ENCODE measurements at regions not wholly inside any gene's neighbourhood (a gene's known extent, or its start where the extent isn't known, plus 50 kb on each side); places are given as distances from the start of the nearest gene placed in this dataset.

DNA sequence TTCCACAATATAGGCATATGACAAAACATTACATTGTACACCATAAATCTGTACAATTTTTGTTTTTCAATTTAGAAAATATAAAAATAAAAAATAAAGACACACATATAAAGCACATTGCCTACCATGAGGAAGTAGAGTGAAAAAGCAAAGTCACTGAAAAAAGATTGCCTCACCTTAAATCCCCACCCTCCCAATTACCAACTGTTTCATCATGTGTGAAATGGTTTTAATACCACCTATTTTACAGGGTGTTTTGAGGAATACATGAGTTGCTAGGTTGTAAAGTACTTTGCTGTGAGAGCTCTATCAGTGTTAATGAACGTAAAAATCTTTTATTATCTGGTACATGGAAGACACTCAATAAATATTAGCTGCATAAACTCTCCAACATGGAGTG lies 373.6 kb upstream of the NDST3 start:
- intact Hi-C loops (cut with DNase I), result no loop called here
- WGBS, 2 donors, result 93 to 95% methylated on average over 1 of the region's 1 CpG
- Histone ChIP-seq H3K27ac (no peak overlapping the region), H3K27me3 (no peaks in the 10 kb centered on the region), H3K4me1 (no peaks in the 10 kb centered on the region), H3K9me3 (no peaks in the 10 kb centered on the region), H3K36me3 (no peaks in the 10 kb centered on the region), H3K4me3 (replicated peaks in 1 of 3) (no peak overlapping the region)
- TF ChIP-seq, protein P1, sequence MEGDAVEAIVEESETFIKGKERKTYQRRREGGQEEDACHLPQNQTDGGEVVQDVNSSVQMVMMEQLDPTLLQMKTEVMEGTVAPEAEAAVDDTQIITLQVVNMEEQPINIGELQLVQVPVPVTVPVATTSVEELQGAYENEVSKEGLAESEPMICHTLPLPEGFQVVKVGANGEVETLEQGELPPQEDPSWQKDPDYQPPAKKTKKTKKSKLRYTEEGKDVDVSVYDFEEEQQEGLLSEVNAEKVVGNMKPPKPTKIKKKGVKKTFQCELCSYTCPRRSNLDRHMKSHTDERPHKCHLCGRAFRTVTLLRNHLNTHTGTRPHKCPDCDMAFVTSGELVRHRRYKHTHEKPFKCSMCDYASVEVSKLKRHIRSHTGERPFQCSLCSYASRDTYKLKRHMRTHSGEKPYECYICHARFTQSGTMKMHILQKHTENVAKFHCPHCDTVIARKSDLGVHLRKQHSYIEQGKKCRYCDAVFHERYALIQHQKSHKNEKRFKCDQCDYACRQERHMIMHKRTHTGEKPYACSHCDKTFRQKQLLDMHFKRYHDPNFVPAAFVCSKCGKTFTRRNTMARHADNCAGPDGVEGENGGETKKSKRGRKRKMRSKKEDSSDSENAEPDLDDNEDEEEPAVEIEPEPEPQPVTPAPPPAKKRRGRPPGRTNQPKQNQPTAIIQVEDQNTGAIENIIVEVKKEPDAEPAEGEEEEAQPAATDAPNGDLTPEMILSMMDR (IDR thresholded peaks at IDR 0.05), result no peak
- TF ChIP-seq POLR2A (IDR thresholded peaks at IDR 0.05), result no peak
- DNase-seq, result no peak

DNA sequence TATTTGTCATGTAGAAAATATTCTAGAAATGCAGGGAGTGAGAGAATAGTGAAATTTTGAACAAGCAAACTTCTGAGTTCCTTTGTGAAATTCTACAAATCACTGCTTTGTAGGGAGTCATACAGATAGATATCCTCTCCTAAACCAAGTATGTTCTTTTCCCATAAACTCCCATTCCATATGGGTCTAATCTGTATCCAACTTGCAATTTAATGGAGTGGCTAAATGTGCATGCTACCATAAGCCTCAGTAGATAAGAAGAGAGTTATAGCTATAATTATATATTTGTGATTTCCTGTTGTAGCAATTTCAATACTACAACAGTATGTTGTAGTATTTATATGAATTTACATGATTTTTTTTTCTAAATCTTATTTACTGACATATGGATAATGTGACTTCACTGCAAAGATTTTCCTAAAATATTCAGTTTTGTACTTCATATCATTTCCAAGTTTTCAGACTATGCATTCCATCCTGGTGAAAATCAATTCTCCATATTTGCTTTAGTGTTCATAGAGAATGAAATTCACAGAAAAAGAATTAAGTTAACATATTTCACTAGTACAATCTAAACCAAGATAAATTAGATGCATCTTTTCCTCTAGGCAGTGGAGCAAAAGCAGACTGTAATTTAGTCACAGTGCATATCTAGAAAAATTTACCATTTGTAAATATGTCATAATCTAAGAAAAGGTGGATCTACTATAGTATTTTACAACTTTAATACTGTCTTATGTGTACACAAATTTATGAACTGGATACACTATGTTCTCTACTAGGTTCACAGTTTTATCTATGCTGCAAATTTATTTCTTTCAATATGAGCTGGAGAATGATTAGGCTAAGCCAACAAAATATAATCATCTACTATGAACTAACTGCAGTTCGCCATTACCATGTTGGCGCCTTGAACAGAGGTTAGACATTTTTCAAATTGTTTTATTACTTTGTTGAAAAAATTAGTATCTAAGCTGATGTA lies 372.9 kb upstream of the NDST3 start:
- intact Hi-C loops (cut with DNase I), result no loop called here
- H3K36me3 ChIP-seq, result no peaks in the 10 kb centered on the region
- no peaks in the 10 kb centered on the region for H3K27me3 ChIP-seq
- WGBS, 2 donors, result 86 to 90% methylated on average over 2 of the region's 2 CpGs
- TF ChIP-seq, protein P1 (IDR thresholded peaks at IDR 0.05), result no peak
- TF ChIP-seq POLR2A (IDR thresholded peaks at IDR 0.05), result no peak
- DNase-seq, result no peak
- no peak overlapping the region for H3K4me3 ChIP-seq (replicated peaks in 1 of 3)
- H3K9me3 ChIP-seq, result no peaks in the 10 kb centered on the region
- no peaks in the 10 kb centered on the region for H3K4me1 ChIP-seq
- no peak overlapping the region for H3K27ac ChIP-seq

DNA sequence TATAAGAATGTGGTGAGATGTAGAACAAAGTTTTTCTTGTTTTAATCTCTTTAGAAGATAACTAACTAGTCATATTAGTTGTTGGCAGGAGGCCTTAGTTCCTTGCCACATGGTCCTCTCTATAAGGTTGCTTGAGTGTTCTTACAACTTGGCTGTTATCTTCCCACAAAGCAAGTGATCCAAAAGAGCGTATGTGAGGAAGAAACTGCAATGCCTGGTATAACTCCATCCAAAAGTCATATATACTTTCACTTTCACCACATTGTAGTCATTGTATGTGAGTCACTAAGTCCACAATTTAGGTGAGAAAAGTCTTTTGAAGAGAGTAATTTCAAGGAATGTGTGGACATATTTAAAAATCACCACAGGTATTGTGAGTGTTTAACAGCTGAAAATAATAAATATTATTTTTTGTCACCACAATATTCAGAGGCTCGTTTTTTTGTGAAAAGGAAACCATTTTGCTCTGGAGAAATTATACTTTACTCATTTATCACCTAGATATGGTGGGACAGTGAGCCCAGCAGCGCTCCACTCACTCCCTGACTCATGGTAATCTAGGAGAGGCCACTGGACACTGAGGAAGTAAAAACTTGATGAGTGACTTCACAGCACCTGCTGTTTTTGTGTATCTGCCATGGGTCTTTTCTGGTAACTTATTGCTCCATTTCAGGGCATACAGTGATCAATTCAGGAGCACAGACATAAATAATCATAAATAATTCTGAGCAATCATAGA lies 369.4 kb upstream of the NDST3 start:
- H3K4me3 ChIP-seq (replicated peaks in 1 of 3), result no peak overlapping the region
- H3K27ac ChIP-seq, result no peak overlapping the region
- H3K4me1 ChIP-seq, result no peaks in the 10 kb centered on the region
- no peaks in the 10 kb centered on the region for H3K36me3 ChIP-seq
- 71 to 74% methylated on average over 3 of the region's 3 CpGs for WGBS, 2 donors
- H3K27me3 ChIP-seq, result no peaks in the 10 kb centered on the region
- intact Hi-C loops (cut with DNase I), result no loop called here
- no peak for DNase-seq
- no peaks in the 10 kb centered on the region for H3K9me3 ChIP-seq
- TF ChIP-seq, protein P1 (IDR thresholded peaks at IDR 0.05), result no peak
- TF ChIP-seq POLR2A (IDR thresholded peaks at IDR 0.05), result no peak

DNA sequence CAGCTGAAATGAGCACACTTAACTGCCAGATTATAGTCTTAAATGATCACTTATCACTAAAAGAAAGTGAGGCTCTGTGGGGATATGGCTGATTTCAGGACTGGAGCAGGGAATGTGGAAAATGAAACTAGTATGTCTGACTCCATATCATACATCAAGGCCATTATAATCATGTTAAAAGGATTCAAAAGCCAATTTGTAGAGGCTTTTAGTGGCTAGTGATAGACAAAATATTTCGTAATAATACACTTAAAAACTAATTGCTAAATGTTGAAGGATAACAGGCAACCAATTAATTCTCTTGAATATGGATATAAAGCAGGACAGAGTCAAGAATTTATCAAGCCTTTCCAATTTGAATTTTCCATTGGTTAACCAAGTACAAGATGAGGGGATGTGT lies 358.1 kb upstream of the NDST3 start:
- Histone ChIP-seq H3K36me3 (no peaks in the 10 kb centered on the region), H3K4me1 (no peaks in the 10 kb centered on the region), H3K27ac (no peak overlapping the region), H3K4me3 (replicated peaks in 1 of 3) (no peak overlapping the region), H3K9me3 (no peaks in the 10 kb centered on the region), H3K27me3 (no peaks in the 10 kb centered on the region)
- intact Hi-C loops (cut with DNase I), result no loop called here
- TF ChIP-seq, protein P1 (IDR thresholded peaks at IDR 0.05), result no peak
- TF ChIP-seq POLR2A (IDR thresholded peaks at IDR 0.05), result no peak
- no peak for DNase-seq
- 0 to 34% methylated on average over 1 of the region's 1 CpG for WGBS, 2 donors

DNA sequence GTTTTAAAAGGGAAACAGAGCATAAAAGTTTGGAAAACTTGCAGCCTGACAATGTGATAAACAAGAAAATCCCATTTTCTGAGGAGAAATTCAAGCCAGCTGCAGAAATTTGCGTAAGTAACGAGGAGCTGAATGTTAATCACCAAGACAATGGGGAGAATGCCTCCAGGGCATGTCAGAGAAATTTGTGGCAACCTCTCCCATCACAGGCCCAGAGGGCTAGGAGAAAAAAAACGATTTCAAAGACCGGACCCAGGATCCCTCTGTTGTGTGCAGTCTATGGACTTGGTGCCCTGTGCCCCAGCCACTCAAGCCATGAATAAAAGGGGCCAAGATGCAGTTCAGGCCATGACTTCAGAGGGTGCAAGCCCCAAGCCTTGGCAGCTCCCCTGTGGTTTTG lies 355.4 kb upstream of the NDST3 start:
- no peaks in the 10 kb centered on the region for H3K27me3 ChIP-seq
- H3K27ac ChIP-seq, result no peak overlapping the region
- H3K9me3 ChIP-seq, result no peaks in the 10 kb centered on the region
- no peak overlapping the region for H3K4me3 ChIP-seq (replicated peaks in 1 of 3)
- no peaks in the 10 kb centered on the region for H3K4me1 ChIP-seq
- WGBS, 2 donors, result 76 to 83% methylated on average over 4 of the region's 4 CpGs
- TF ChIP-seq, protein P1 (IDR thresholded peaks at IDR 0.05), result no peak
- TF ChIP-seq POLR2A (IDR thresholded peaks at IDR 0.05), result no peak
- H3K36me3 ChIP-seq, result no peaks in the 10 kb centered on the region
- no peak for DNase-seq
- intact Hi-C loops (cut with DNase I), result no loop called here
